Spinal cord (tissue), 9 donors: ENCODE measurements at regions not wholly inside any gene's neighbourhood (a gene's known extent, or its start where the extent isn't known, plus 50 kb on each side); places are given as distances from the start of the nearest gene placed in this dataset.

ENCODE experiments used
- DNase-seq, 6 donors: peaks; one replicate each; pipeline versions ENCODE4 v3.0.0 to v3.0.0-alpha.2; 2013 to 2015; ENCODE audit warnings: low spot score in 6 of 6, low read depth in 4 of 6
- H3K27ac ChIP-seq: one replicate; pipeline ENCODE4 v1.5.1; 2013; ENCODE audit warnings: low read depth, low read length, control low read depth
- H3K27me3 ChIP-seq: one replicate; pipeline ENCODE4 v1.6.1; 2013; ENCODE audit warnings: low read length; ENCODE audit not compliant: control insufficient read depth, insufficient read depth
- H3K36me3 ChIP-seq: one replicate; pipeline ENCODE4 v1.6.1; 2013; ENCODE audit warnings: low read length; ENCODE audit not compliant: control insufficient read depth, insufficient read depth
- H3K4me1 ChIP-seq: one replicate; pipeline ENCODE4 v1.6.1; 2013; ENCODE audit warnings: low read length; ENCODE audit not compliant: control insufficient read depth, insufficient read depth
- H3K4me3 ChIP-seq: one replicate; pipeline ENCODE4 v1.5.1; 2013; ENCODE audit warnings: low read depth, low read length, control low read depth
- H3K9me3 ChIP-seq: one replicate; pipeline ENCODE4 v1.6.1; 2013; ENCODE audit warnings: low read length; ENCODE audit not compliant: control insufficient read depth, insufficient read depth
- WGBS: methylation state at CpG from one replicate; pipeline ENCODE4 v1.1.5; 2013; ENCODE audit warnings: missing lambda C conversion rate; ENCODE audit not compliant: insufficient coverage; 5-methylcytosine and 5-hydroxymethylcytosine counted together
- donor health status: healthy.

GRCh38 chr12:91687052-91688017 lies 458.3 kb downstream of the BTG1 start:
- no peak for DNase-seq
- Histone ChIP-seq H3K9me3 (no peaks in the 10 kb centered on the region), H3K27ac (no peak overlapping the region), H3K36me3 (no peaks in the 10 kb centered on the region), H3K4me3 (no peak overlapping the region), H3K4me1 (no peaks in the 10 kb centered on the region), H3K27me3 (no peaks in the 10 kb centered on the region)
- 68% methylated on average over 2 of the region's 3 CpGs for WGBS

- Histone ChIP-seq H3K4me1 (no peaks in the 10 kb centered on the region), H3K36me3 (no peaks in the 10 kb centered on the region), H3K27me3 (no peaks in the 10 kb centered on the region), H3K9me3 (no peaks in the 10 kb centered on the region), H3K4me3 (no peak overlapping the region), H3K27ac (no peak overlapping the region)
- no CpG with 5 or more reads among the region's 2 CpGs for WGBS
- DNase-seq = no peak
Measured at GRCh38 chr12:91685917-91686316, 459.7 kb downstream of the BTG1 start.

- H3K27ac ChIP-seq = no peak overlapping the region
- H3K9me3 ChIP-seq = no peaks in the 10 kb centered on the region
- H3K27me3 ChIP-seq = no peaks in the 10 kb centered on the region
- no peak overlapping the region for H3K4me3 ChIP-seq
- H3K36me3 ChIP-seq = no peaks in the 10 kb centered on the region
- no peaks in the 10 kb centered on the region for H3K4me1 ChIP-seq
- DNase-seq = no peak
- WGBS = no CpG with 5 or more reads among the region's 11 CpGs
Measured at GRCh38 chr12:91681751-91682150, 463.9 kb downstream of the BTG1 start.

GRCh38 chr12:91680864-91681263 lies 464.8 kb downstream of the BTG1 start:
- no peak for DNase-seq
- H3K27ac ChIP-seq = no peak overlapping the region
- no peaks in the 10 kb centered on the region for H3K27me3 ChIP-seq
- H3K36me3 ChIP-seq = no peaks in the 10 kb centered on the region
- H3K9me3 ChIP-seq = no peaks in the 10 kb centered on the region
- H3K4me3 ChIP-seq = no peak overlapping the region
- no peaks in the 10 kb centered on the region for H3K4me1 ChIP-seq
- WGBS = no CpG with 5 or more reads among the region's 2 CpGs

- WGBS = no CpG with 5 or more reads among the region's 1 CpG
- no peak overlapping the region for H3K27ac ChIP-seq
Measured at GRCh38 chr12:91677556-91677955, 468.1 kb downstream of the BTG1 start.

GRCh38 chr12:91675401-91675800 lies 470.2 kb downstream of the BTG1 start:
- no peaks in the 10 kb centered on the region for H3K27me3 ChIP-seq
- WGBS = no CpG with 5 or more reads among the region's 2 CpGs
- H3K36me3 ChIP-seq = no peaks in the 10 kb centered on the region
- H3K9me3 ChIP-seq = no peaks in the 10 kb centered on the region
- no peak for DNase-seq
- no peak overlapping the region for H3K27ac ChIP-seq
- no peak overlapping the region for H3K4me3 ChIP-seq
- no peaks in the 10 kb centered on the region for H3K4me1 ChIP-seq

More at GRCh38 chr12:91677556-91677955, 468.1 kb downstream of the BTG1 start:
- Histone ChIP-seq H3K9me3 (no peaks in the 10 kb centered on the region), H3K36me3 (no peaks in the 10 kb centered on the region), H3K4me1 (no peaks in the 10 kb centered on the region), H3K4me3 (no peak overlapping the region), H3K27me3 (no peaks in the 10 kb centered on the region)
- DNase-seq = peak in 1 of 6 donors; percentile 37

GRCh38 chr12:91672130-91672529 lies 473.5 kb downstream of the BTG1 start:
- H3K9me3 ChIP-seq = no peaks in the 10 kb centered on the region
- no peaks in the 10 kb centered on the region for H3K4me1 ChIP-seq
- no peak overlapping the region for H3K27ac ChIP-seq
- no peaks in the 10 kb centered on the region for H3K36me3 ChIP-seq
- no CpG with 5 or more reads among the region's 1 CpG for WGBS
- DNase-seq = no peak
- no peak overlapping the region for H3K4me3 ChIP-seq
- no peaks in the 10 kb centered on the region for H3K27me3 ChIP-seq

- no peak for DNase-seq
- WGBS = 83% methylated on average over 1 of the region's 2 CpGs
- Histone ChIP-seq H3K4me1 (no peaks in the 10 kb centered on the region), H3K4me3 (no peak overlapping the region), H3K27me3 (no peaks in the 10 kb centered on the region), H3K36me3 (no peaks in the 10 kb centered on the region), H3K27ac (no peak overlapping the region), H3K9me3 (no peaks in the 10 kb centered on the region)
Measured at GRCh38 chr12:91667694-91668093, 478.0 kb downstream of the BTG1 start.

GRCh38 chr12:91663744-91664143 lies 481.1 kb upstream of the DCN start:
- H3K36me3 ChIP-seq = no peaks in the 10 kb centered on the region
- H3K27ac ChIP-seq = no peak overlapping the region
- H3K9me3 ChIP-seq = no peaks in the 10 kb centered on the region
- no peaks in the 10 kb centered on the region for H3K27me3 ChIP-seq
- no peaks in the 10 kb centered on the region for H3K4me1 ChIP-seq
- H3K4me3 ChIP-seq = no peak overlapping the region
- DNase-seq = peak in 1 of 6 donors; percentile 45
- 0% methylated on average over 1 of the region's 4 CpGs for WGBS

- WGBS = 34% methylated on average over 2 of the region's 4 CpGs
Measured at GRCh38 chr12:91663310-91663709, 480.7 kb upstream of the DCN start.

More at GRCh38 chr12:91663310-91663709, 480.7 kb upstream of the DCN start:
- Histone ChIP-seq H3K27ac (no peak overlapping the region), H3K27me3 (no peaks in the 10 kb centered on the region), H3K4me1 (no peaks in the 10 kb centered on the region), H3K9me3 (no peaks in the 10 kb centered on the region), H3K4me3 (no peak overlapping the region), H3K36me3 (no peaks in the 10 kb centered on the region)
- DNase-seq = peak in 2 of 6 donors; percentile 76 to 80
